Gastrocnemius medialis (tissue), 4 donors: ENCODE measurements at regions not wholly inside any gene's neighbourhood (a gene's known extent, or its start where the extent isn't known, plus 50 kb on each side); places are given as distances from the start of the nearest gene placed in this dataset.
"Not testable (repeated sequence)": the region's sequence is repeated elsewhere in the genome, so short reads cannot be mapped to it uniquely, and the experiment has no call there.

ENCODE experiments used
- CTCF ChIP-seq, 5 experiments: fragments of 450-650 bp in 3 of 5; fragments of 200-600 bp in 2 of 5; sonication (generic) in 2 of 5; IDR thresholded peaks in 4 of 5; conservative IDR thresholded peaks in 1 of 5; 1 replicate in 4 of 5; 2 replicates in 1 of 5; pipeline ENCODE4 v1.5.1; 2016 to 2019; ENCODE audit warnings: antibody characterized with exemption in 5 of 5, mild to moderate bottlenecking in 3 of 5, moderate library complexity in 3 of 5
- POLR2A ChIP-seq, 2 donors: fragments of 450-650 bp; IDR thresholded peaks; one replicate each; pipeline ENCODE4 v1.6.1; 2017; ENCODE audit warnings: antibody characterized with exemption in 2 of 2, mild to moderate bottlenecking in 2 of 2, moderate library complexity in 2 of 2

DNA sequence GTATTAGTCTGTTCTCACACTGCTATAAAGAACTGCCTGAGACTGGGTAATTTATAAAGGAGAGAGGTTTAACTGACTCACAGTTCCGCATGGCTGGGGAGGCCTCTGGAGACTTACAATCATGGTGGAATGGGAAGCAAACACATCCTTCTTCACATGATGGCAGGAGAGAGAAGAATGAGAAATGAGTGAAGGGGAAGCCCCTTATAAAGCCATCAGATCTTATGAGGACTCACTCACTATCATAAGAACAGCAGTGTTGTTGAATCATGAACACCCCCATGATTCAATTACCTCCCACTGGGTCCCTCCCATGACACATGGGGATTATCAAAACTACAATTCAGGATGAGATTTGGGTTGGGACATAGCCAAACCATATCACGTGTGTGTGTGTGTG is 1764.4 kb upstream of the SEL1L start:
- not testable (repeated sequence) for TF ChIP-seq CTCF (IDR thresholded peaks at IDR 0.05 in 4 of 5, conservative IDR thresholded peaks at IDR 0.05 in 1 of 5); POLR2A (IDR thresholded peaks at IDR 0.05)
